ENCODE measurements at regions not wholly inside any gene's neighbourhood (a gene's known extent, or its start where the extent isn't known, plus 50 kb on each side); places are given as distances from the start of the nearest gene placed in this dataset.

GRCh38 chr9:28929433-28929832 is 1356.2 kb upstream of the C9orf72 start:
- TF ChIP-seq, protein P1, sequence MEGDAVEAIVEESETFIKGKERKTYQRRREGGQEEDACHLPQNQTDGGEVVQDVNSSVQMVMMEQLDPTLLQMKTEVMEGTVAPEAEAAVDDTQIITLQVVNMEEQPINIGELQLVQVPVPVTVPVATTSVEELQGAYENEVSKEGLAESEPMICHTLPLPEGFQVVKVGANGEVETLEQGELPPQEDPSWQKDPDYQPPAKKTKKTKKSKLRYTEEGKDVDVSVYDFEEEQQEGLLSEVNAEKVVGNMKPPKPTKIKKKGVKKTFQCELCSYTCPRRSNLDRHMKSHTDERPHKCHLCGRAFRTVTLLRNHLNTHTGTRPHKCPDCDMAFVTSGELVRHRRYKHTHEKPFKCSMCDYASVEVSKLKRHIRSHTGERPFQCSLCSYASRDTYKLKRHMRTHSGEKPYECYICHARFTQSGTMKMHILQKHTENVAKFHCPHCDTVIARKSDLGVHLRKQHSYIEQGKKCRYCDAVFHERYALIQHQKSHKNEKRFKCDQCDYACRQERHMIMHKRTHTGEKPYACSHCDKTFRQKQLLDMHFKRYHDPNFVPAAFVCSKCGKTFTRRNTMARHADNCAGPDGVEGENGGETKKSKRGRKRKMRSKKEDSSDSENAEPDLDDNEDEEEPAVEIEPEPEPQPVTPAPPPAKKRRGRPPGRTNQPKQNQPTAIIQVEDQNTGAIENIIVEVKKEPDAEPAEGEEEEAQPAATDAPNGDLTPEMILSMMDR (conservative IDR thresholded peaks at IDR 0.05 in 1 of 2, IDR thresholded peaks at IDR 0.05 in 1 of 2; ENCODE audit: extremely low read depth in 1 of 2, insufficient read depth in 1 of 2, low read depth in 1 of 2, low read length in 2 of 2), result no peak
- no peak for TF ChIP-seq EZH2 (IDR thresholded peaks at IDR 0.05; ENCODE audit: borderline replicate concordance, low read length)

All from mammary epithelial cell (primary cell).